ENCODE measurements at regions not wholly inside any gene's neighbourhood (a gene's known extent, or its start where the extent isn't known, plus 50 kb on each side); places are given as distances from the start of the nearest gene placed in this dataset.

DNA sequence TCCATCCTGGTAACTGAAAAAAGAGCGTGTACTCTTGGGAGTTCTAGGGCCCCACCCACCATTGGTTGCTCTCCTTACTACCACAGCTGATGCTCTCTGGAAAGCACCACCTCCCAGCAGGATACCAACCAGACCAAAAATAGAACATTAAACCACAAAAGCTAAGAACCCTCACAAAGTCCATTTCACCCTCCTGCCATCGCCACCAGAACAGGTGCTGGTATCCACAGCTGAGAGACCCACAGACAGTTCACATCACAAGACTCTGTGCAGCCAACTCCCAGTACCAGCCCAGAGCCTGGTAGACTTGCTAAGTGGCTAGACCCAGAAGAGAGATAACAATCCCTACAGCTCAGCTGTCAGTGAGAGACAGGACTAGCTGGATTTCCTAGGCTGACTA is 240.6 kb downstream of the PABPC4L start:
- Histone ChIP-seq H3K27ac (ENCODE audit: poor library complexity, severe bottlenecking) (no peak overlapping the region), H3K27me3 (ENCODE audit: insufficient read depth, poor library complexity, severe bottlenecking) (no peaks in the 10 kb centered on the region), H3K36me3 (ENCODE audit: low read depth) (no peaks in the 10 kb centered on the region), H3K4me3 (ENCODE audit: severe bottlenecking) (no peak overlapping the region), H3K4me1 (ENCODE audit: insufficient read depth, poor library complexity, severe bottlenecking) (no peaks in the 10 kb centered on the region), H3K9me3 (ENCODE audit: severe bottlenecking) (no peaks in the 10 kb centered on the region)
- DNase-seq (ENCODE audit: low spot score), result no peak
- TF ChIP-seq, protein P1, sequence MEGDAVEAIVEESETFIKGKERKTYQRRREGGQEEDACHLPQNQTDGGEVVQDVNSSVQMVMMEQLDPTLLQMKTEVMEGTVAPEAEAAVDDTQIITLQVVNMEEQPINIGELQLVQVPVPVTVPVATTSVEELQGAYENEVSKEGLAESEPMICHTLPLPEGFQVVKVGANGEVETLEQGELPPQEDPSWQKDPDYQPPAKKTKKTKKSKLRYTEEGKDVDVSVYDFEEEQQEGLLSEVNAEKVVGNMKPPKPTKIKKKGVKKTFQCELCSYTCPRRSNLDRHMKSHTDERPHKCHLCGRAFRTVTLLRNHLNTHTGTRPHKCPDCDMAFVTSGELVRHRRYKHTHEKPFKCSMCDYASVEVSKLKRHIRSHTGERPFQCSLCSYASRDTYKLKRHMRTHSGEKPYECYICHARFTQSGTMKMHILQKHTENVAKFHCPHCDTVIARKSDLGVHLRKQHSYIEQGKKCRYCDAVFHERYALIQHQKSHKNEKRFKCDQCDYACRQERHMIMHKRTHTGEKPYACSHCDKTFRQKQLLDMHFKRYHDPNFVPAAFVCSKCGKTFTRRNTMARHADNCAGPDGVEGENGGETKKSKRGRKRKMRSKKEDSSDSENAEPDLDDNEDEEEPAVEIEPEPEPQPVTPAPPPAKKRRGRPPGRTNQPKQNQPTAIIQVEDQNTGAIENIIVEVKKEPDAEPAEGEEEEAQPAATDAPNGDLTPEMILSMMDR (IDR thresholded peaks at IDR 0.05; ENCODE audit: poor library complexity, severe bottlenecking), result no peak
- no peak for ATAC-seq (ENCODE audit: low read depth)

DNA sequence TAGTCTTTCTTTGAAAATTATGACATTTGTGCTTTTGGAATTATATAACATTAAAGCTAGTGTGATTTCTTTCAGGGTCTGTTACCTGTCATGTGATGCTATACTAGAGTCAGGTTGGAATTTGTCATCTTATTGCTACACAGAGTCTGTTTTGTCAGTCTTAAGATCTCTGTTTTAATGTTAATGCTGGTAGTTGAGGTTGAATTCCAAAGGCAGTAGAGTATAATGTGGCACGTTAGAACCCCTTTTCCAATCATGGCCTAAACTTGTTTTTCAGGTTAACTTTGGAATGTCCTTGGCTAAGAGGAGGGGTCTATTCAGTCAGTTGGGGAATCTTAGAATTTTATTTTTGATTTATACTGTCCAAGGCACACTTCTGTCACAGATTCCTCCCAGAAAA is 258.5 kb downstream of the PABPC4L start:
- H3K27ac ChIP-seq (ENCODE audit: poor library complexity, severe bottlenecking), result no peak overlapping the region
- DNase-seq (ENCODE audit: low spot score) (no peak), ATAC-seq (ENCODE audit: low read depth) (no peak)
- no peaks in the 10 kb centered on the region for H3K4me1 ChIP-seq (ENCODE audit: insufficient read depth, poor library complexity, severe bottlenecking)
- no peak overlapping the region for H3K4me3 ChIP-seq (ENCODE audit: severe bottlenecking)
- H3K27me3 ChIP-seq (ENCODE audit: insufficient read depth, poor library complexity, severe bottlenecking), result no peaks in the 10 kb centered on the region
- peaks cover 1% of the 10 kb centered on the region for H3K9me3 ChIP-seq (ENCODE audit: severe bottlenecking)
- TF ChIP-seq, protein P1 (IDR thresholded peaks at IDR 0.05; ENCODE audit: poor library complexity, severe bottlenecking), result no peak
- H3K36me3 ChIP-seq (ENCODE audit: low read depth), result no peaks in the 10 kb centered on the region

DNA sequence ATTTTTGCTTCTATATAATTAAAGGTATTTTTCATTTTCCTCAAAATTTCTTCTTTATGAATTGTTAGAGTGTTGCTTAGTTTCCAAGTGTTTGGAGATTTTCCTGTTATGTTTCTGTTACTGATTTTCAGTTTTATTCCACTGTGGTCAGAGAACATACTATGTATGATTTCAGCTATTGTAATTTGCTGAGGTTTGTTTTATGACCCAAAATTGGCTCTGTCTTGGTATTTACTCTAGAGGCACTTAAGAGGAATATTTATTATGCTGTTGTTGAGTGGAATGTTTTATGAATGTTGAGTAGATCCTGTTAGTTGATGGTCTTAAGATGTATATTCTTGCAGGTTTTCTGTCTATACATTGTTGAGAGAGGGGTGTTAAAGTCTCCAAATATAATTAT is 263.5 kb downstream of the PABPC4L start:
- no peak for ATAC-seq (ENCODE audit: low read depth)
- DNase-seq (ENCODE audit: low spot score), result no peak

DNA sequence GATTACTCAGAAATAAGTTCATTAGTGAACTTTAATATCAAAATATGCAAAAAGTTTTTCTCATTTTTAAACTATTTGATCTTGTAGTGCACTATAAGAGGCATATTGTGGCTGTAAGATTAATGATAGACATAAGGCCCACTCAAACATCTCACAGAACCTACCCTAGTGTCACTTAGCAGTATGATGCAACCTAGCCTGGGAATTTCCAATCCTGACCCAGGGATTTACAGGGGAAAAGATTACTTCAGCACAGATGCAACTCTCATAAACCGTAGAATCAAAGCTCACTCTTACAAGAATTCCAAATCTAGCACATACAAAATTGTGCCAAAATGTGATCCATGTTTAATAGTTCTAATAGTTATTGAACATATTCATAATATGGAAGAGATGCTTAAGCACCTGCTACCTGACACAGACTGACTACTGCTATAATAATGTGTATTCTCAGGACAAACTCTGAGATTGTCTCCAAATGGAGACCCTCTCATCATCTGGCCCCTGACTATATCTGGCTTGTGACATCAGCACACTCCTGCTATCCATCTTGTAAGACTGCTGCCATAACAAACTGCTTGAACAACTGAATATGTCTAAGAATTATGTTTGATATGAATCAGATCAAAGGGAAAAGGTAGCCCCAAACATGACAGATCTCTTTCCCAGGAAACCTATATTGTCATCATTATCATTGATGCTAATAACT is 271.9 kb downstream of the PABPC4L start:
- H3K9me3 ChIP-seq (ENCODE audit: severe bottlenecking), result no peaks in the 10 kb centered on the region
- H3K36me3 ChIP-seq (ENCODE audit: low read depth), result no peaks in the 10 kb centered on the region
- no peaks in the 10 kb centered on the region for H3K4me1 ChIP-seq (ENCODE audit: insufficient read depth, poor library complexity, severe bottlenecking)
- no peak overlapping the region for H3K27ac ChIP-seq (ENCODE audit: poor library complexity, severe bottlenecking)
- no peak for DNase-seq (ENCODE audit: low spot score)
- H3K4me3 ChIP-seq (ENCODE audit: severe bottlenecking), result no peak overlapping the region
- H3K27me3 ChIP-seq (ENCODE audit: insufficient read depth, poor library complexity, severe bottlenecking), result no peaks in the 10 kb centered on the region
- no peak for ATAC-seq (ENCODE audit: low read depth)
- TF ChIP-seq, protein P1 (IDR thresholded peaks at IDR 0.05; ENCODE audit: poor library complexity, severe bottlenecking), result no peak

More for the DNA sequence above, 263.5 kb downstream of the PABPC4L start:
- Histone ChIP-seq H3K27ac (ENCODE audit: poor library complexity, severe bottlenecking) (no peak overlapping the region), H3K4me3 (ENCODE audit: severe bottlenecking) (no peak overlapping the region), H3K36me3 (ENCODE audit: low read depth) (no peaks in the 10 kb centered on the region), H3K9me3 (ENCODE audit: severe bottlenecking) (peaks cover 1% of the 10 kb centered on the region), H3K27me3 (ENCODE audit: insufficient read depth, poor library complexity, severe bottlenecking) (no peaks in the 10 kb centered on the region), H3K4me1 (ENCODE audit: insufficient read depth, poor library complexity, severe bottlenecking) (no peaks in the 10 kb centered on the region)
- TF ChIP-seq, protein P1 (IDR thresholded peaks at IDR 0.05; ENCODE audit: poor library complexity, severe bottlenecking), result no peak

Data from RWPE2 (cell line).